Testis (tissue), 2 donors: ENCODE measurements at regions not wholly inside any gene's neighbourhood (a gene's known extent, or its start where the extent isn't known, plus 50 kb on each side); places are given as distances from the start of the nearest gene placed in this dataset.
"Not testable (repeated sequence)": the region's sequence is repeated elsewhere in the genome, so short reads cannot be mapped to it uniquely, and the experiment has no call there.

Experiments used
- DNase-seq: peaks from one replicate; pipeline ENCODE4 v3.0.0-alpha.2; 2019
- H3K27ac ChIP-seq, 2 donors: fragments of 200-600 bp; sonication (generic); one replicate each; pipeline ENCODE4 v1.5.1; 2019
- H3K27me3 ChIP-seq: fragments of 200-600 bp; sonication (generic); one replicate; pipeline ENCODE4 v1.5.1; 2019
- H3K36me3 ChIP-seq: fragments of 200-600 bp; sonication (generic); one replicate; pipeline ENCODE4 v1.5.1; 2017; ENCODE audit warnings: low read depth; ENCODE audit errors: missing control alignments
- H3K4me1 ChIP-seq: fragments of 200-600 bp; sonication (generic); one replicate; pipeline ENCODE4 v1.5.1; 2019
- H3K4me3 ChIP-seq, 2 donors: fragments of 200-600 bp; sonication (generic); one replicate each; pipeline ENCODE4 v1.5.1; 2017 to 2019
- H3K9me3 ChIP-seq: fragments of 200-600 bp; sonication (generic); one replicate; pipeline ENCODE4 v1.5.1; 2017
- POLR2A ChIP-seq: fragments of 450-650 bp; IDR thresholded peaks from one replicate; pipeline ENCODE4 v1.6.1; 2017; ENCODE audit warnings: antibody characterized with exemption, mild to moderate bottlenecking, moderate library complexity
- WGBS, 2 donors: methylation state at CpG; one replicate each; pipeline ENCODE4 v1.1.5; 2018; 5-methylcytosine and 5-hydroxymethylcytosine counted together
- intact Hi-C: fragments of 100-400 bp; cut with DNase I; formaldehyde crosslinking; loops from one replicate; pipeline ENCODE4 v1.15.1; 2023; ENCODE audit warnings: low total_unique reads
- TF ChIP-seq, protein P1 (sequence below), 3 experiments: fragments of 450-650 bp in 2 of 3; fragments of 200-600 bp in 1 of 3; sonication (generic) in 1 of 3; IDR thresholded peaks; one replicate each; pipeline ENCODE4 v1.5.1; 2016 to 2019; ENCODE audit warnings: antibody characterized with exemption in 3 of 3, mild to moderate bottlenecking in 2 of 3, moderate library complexity in 1 of 3

DNA sequence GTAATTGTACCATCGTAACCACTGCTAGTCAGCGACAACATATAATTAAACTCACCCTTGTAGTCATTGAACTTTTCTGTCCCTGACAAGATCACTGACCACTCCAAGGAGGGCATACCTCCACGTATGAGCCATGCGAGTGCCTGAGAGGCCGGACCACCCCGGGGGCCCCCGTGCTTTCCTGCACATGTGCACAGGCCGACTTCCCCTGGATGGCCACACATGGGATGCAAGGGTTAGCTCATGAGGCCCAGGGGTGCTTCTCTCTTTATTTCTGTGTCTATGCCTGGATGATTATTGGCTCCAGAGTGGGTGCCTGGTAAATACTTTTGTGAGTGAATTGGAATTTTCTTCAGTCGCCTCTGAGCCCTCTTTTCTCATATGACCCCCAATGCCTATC, 82.8 kb upstream of the ZNF536 start:
- intact Hi-C loops, result no loop called here
- Histone ChIP-seq H3K36me3 (no peaks in the 10 kb centered on the region), H3K4me1 (no peaks in the 10 kb centered on the region), H3K27ac (no peak overlapping the region), H3K27me3 (no peaks in the 10 kb centered on the region), H3K9me3 (no peaks in the 10 kb centered on the region), H3K4me3 (no peak overlapping the region)
- TF ChIP-seq, protein P1, sequence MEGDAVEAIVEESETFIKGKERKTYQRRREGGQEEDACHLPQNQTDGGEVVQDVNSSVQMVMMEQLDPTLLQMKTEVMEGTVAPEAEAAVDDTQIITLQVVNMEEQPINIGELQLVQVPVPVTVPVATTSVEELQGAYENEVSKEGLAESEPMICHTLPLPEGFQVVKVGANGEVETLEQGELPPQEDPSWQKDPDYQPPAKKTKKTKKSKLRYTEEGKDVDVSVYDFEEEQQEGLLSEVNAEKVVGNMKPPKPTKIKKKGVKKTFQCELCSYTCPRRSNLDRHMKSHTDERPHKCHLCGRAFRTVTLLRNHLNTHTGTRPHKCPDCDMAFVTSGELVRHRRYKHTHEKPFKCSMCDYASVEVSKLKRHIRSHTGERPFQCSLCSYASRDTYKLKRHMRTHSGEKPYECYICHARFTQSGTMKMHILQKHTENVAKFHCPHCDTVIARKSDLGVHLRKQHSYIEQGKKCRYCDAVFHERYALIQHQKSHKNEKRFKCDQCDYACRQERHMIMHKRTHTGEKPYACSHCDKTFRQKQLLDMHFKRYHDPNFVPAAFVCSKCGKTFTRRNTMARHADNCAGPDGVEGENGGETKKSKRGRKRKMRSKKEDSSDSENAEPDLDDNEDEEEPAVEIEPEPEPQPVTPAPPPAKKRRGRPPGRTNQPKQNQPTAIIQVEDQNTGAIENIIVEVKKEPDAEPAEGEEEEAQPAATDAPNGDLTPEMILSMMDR (IDR thresholded peaks at IDR 0.05), result no peak
- no peak for TF ChIP-seq POLR2A
- no peak for DNase-seq
- 89% methylated on average over 9 of the region's 9 CpGs for WGBS, 2 donors

DNA sequence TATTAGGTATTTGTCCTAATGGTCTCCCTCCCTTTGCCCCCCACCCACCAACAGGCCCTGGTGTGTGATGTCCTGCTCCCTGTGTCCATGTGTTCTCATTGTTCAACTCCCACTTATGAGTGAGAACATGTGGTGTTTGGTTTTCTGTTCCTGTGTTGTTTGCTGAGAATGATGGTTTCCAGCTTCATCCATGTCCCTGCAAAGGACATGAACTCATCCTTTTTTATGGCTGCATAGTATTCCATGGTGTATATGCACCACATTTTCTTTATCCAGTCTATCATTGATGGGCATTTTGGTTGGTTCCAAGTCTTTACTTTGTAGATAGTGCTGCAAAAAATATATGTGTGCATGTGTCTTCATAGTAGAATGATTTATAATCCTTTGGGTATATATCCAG, 81.4 kb upstream of the ZNF536 start:
- H3K27me3 ChIP-seq, DNase-seq, H3K36me3 ChIP-seq, H3K4me1 ChIP-seq, H3K9me3 ChIP-seq, H3K27ac ChIP-seq, intact Hi-C loops, H3K4me3 ChIP-seq: not testable (repeated sequence)

DNA sequence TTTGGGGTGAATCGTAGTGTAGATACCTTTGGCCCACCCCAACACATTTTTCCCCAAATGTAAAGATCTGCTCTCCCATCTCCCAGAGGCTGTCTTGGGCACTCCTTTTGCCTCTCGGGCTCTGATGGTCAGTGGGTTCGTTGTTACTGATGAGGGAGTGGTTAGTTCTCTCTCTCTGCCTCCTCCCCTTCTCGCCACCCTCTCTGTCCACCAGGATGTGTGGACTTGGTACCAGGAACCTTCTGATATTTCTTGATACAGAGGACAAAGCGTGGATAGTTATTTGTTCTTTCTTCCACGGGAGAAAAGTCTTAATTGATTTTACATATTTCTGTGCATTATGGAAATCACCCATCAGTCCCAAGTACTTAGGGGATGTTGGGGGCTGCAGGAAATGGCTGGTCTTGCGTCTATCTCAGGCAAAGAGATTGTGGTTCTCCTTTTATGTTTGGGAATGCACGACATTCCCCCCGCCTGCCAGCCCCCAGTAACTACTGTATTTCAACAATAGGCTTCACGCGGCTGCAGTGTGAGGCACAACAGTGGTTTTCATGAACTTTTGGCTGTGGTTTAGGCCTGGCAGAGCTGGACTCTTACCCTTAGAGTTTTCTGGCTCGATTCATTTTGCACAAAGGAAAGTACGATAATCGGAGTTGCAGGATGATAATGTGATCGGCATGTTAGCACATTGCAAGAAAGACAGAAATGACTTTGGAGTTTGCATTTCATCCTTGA, 79.0 kb upstream of the ZNF536 start:
- no peak for DNase-seq
- Histone ChIP-seq H3K36me3 (no peaks in the 10 kb centered on the region), H3K4me3 (no peak overlapping the region), H3K9me3 (no peaks in the 10 kb centered on the region), H3K4me1 (no peaks in the 10 kb centered on the region), H3K27me3 (no peaks in the 10 kb centered on the region), H3K27ac (no peak overlapping the region)
- 81 to 85% methylated on average over 15 of the region's 15 CpGs for WGBS, 2 donors
- no peak for TF ChIP-seq POLR2A
- TF ChIP-seq, protein P1 (IDR thresholded peaks at IDR 0.05), result no peak
- intact Hi-C loops, result no loop called here

DNA sequence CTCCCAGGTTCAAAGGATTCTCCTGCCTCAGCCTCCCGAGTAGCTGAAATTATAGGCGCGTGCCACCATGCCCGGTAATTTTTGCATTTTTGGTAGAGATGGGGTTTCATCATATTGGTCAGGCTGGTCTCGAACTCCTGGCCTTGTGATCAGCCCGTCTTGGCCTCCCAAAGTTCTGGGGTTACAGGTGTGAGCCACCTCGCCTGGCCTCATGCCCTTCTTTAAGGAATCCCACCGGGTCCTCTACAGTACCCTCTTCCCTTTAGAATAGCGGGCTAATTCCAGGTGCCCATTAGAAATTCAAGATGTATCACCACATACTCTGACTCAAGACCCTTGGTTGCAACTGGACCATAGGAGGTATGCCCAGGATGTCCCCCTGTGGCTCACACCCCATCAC, 74.2 kb upstream of the ZNF536 start:
- TF ChIP-seq, protein P1 (IDR thresholded peaks at IDR 0.05), result no peak
- no peak for TF ChIP-seq POLR2A
- WGBS, 2 donors, result 97 to 98% methylated on average over 9 of the region's 9 CpGs

DNA sequence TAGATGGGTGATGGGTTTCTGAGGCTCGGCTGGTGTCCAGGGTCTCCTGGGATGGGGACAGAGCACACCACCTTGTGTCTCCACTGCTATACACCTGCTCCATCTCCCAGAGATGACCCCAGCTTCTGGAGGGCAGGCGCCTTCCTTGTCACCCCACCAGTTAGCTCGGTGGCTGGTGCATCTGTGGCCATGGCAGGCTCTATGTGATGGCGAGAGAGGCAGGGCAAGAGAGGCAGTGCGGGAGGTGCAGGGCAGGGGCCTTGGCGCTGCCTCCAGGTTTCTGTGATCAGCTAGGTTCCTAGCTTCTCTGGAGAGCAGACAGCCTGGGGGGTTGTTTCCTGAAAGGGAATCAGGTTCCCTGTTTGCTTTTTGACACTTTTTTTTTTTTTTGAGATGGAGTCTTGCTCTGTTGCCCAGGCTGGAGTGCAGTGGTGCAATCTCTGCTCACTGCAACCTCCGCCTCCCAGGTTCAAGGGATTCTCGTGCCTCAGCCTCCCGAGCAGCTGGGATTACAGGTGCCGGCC, 69.0 kb upstream of the ZNF536 start:
- WGBS, 2 donors, result 93 to 95% methylated on average over 10 of the region's 10 CpGs
- H3K4me3 ChIP-seq, result no peak overlapping the region

More for the DNA sequence above, 74.2 kb upstream of the ZNF536 start:
- Histone ChIP-seq H3K36me3 (no peaks in the 10 kb centered on the region), H3K4me1 (no peaks in the 10 kb centered on the region), H3K27ac (no peak overlapping the region), H3K27me3 (no peaks in the 10 kb centered on the region), H3K9me3 (no peaks in the 10 kb centered on the region), H3K4me3 (no peak overlapping the region)
- intact Hi-C loops, result no loop called here
- DNase-seq, result no peak

More for the DNA sequence above, 69.0 kb upstream of the ZNF536 start:
- Histone ChIP-seq H3K27ac (no peak overlapping the region), H3K4me1 (no peaks in the 10 kb centered on the region), H3K36me3 (no peaks in the 10 kb centered on the region), H3K9me3 (no peaks in the 10 kb centered on the region), H3K27me3 (no peaks in the 10 kb centered on the region)
- TF ChIP-seq POLR2A, result no peak
- TF ChIP-seq, protein P1 (IDR thresholded peaks at IDR 0.05), result no peak
- no peak for DNase-seq
- intact Hi-C loops, result no loop called here
